ENCODE measurements at regions not wholly inside any gene's neighbourhood (a gene's known extent, or its start where the extent isn't known, plus 50 kb on each side); places are given as distances from the start of the nearest gene placed in this dataset.

DNA sequence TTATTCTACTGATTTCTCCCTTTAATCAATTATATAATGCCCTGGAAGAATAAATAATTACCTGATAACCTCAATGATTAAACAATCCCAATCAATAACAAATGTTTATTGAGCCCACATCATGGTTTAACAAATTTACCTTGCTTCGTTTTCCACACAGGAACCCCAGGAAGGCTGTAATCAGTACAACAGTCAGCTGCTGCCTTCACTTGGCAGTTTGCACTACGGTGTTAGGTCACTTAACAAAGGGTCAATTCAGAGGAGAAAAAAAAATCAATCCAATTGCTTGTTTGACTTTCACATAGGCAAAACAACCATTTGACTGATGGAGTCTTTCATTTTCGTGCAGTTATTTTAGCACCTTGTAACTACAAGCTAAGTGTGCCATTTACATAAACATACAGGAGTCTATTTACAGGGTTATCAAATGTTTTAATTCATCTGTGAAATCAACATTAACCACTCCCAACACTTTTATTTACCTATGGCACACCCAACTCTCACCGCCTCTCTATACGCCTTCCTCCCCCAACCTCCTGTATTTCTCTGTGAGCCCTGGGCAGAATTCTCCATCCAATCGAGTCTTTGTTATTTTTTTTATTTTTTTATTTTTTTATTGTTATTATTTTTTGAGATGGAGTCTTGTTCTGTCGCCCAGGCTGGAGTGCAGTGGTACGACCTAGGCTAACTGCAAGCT lies 140.4 kb upstream of the TAB2 start:
- H4K20me1 ChIP-seq (ENCODE audit: insufficient read depth, low read length) = no peaks in the 10 kb centered on the region
- no TSS peak for BruUV-seq (replicated peaks)
- POLR2A ChIA-PET = interaction anchor here (0.6 kb wide), 1 partner anchor 35 kb away, joined by 3 read pairs; no protein-coding TSS in a partner anchor

DNA sequence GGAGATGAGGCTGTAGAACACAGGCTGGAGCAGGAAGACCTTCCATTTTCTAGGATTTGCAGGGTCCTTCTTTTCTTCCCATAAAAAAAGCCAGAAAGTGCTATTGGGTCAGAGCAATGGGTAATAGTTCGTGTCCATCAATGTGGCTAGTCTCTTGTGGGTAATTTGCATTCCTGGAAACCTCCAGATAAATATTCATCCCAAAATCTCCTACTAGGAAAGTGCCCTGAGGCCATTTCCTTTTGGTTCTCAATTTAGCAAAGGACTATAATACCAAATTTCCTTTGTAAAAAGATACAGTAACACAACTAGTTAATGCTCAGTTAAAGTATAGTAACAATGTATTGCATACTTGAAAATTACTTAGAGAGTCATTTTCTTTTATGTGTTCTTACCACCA lies 138.1 kb upstream of the TAB2 start:
- BruUV-seq (replicated peaks) = no TSS peak
- TF ChIP-seq, protein P1, sequence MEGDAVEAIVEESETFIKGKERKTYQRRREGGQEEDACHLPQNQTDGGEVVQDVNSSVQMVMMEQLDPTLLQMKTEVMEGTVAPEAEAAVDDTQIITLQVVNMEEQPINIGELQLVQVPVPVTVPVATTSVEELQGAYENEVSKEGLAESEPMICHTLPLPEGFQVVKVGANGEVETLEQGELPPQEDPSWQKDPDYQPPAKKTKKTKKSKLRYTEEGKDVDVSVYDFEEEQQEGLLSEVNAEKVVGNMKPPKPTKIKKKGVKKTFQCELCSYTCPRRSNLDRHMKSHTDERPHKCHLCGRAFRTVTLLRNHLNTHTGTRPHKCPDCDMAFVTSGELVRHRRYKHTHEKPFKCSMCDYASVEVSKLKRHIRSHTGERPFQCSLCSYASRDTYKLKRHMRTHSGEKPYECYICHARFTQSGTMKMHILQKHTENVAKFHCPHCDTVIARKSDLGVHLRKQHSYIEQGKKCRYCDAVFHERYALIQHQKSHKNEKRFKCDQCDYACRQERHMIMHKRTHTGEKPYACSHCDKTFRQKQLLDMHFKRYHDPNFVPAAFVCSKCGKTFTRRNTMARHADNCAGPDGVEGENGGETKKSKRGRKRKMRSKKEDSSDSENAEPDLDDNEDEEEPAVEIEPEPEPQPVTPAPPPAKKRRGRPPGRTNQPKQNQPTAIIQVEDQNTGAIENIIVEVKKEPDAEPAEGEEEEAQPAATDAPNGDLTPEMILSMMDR (conservative IDR thresholded peaks at IDR 0.05; ENCODE audit: low read length) = no peak
- no peak for TF ChIP-seq EZH2phosphoT487 (IDR thresholded peaks at IDR 0.05; ENCODE audit: borderline replicate concordance, low read depth, low read length)
- CTCF ChIA-PET (ENCODE audit: unreplicated experiment) = no interaction called here

More for the DNA sequence above, 140.4 kb upstream of the TAB2 start:
- CTCF ChIA-PET (ENCODE audit: unreplicated experiment) = no interaction called here
- Histone ChIP-seq H3K4me1 (ENCODE audit: insufficient read depth, low read length, poor library complexity, severe bottlenecking) (no peaks in the 10 kb centered on the region), H3K4me3 (ENCODE audit: low read depth, low read length, poor library complexity, severe bottlenecking) (no peak overlapping the region), H2AFZ (ENCODE audit: low read length) (no peak overlapping the region), H3K79me2 (ENCODE audit: insufficient read depth, low read depth, low read length) (no peaks in the 10 kb centered on the region), H3K4me2 (ENCODE audit: low read length) (no peak overlapping the region), H3K36me3 (ENCODE audit: insufficient read depth, low read length) (no peaks in the 10 kb centered on the region), H3K27ac (ENCODE audit: low read depth, low read length, poor library complexity, severe bottlenecking) (no peak overlapping the region), H3K9me3 (ENCODE audit: low read length) (no peaks in the 10 kb centered on the region), H3K9me2 (ENCODE audit: insufficient read depth, low read length) (no peaks in the 10 kb centered on the region)
- intact Hi-C loops (cut with micrococcal nuclease; ENCODE audit: unreplicated experiment) = no loop called here
- DNase-seq (ENCODE audit: low spot score) = no peak
- no peak for TF ChIP-seq EZH2phosphoT487 (IDR thresholded peaks at IDR 0.05; ENCODE audit: borderline replicate concordance, low read depth, low read length)
- TF ChIP-seq, protein P1 (conservative IDR thresholded peaks at IDR 0.05; ENCODE audit: low read length) = no peak

DNA sequence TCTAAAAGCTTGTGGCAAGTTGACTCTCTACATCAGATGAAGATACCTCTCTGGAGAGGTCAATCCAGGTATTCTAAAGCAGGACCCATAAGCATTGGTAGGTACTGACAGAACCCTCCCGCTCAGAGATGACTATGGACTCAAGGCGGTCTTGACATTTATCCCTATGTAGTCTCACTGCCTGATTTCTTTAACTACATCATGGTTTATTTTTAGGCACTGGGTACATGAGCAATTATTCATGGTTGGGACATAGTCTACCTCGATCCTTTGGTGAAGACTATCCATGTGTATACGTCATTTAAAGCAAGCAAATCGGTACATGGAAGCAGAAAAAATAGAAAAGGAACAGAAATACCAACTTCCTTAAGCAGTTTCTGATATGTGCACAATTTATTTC lies 136.2 kb upstream of the TAB2 start:
- Histone ChIP-seq H3K79me2 (ENCODE audit: insufficient read depth, low read depth, low read length) (no peaks in the 10 kb centered on the region), H3K4me2 (ENCODE audit: low read length) (no peak overlapping the region), H3K4me1 (ENCODE audit: insufficient read depth, low read length, poor library complexity, severe bottlenecking) (no peaks in the 10 kb centered on the region), H3K9me2 (ENCODE audit: insufficient read depth, low read length) (no peaks in the 10 kb centered on the region), H3K9me3 (ENCODE audit: low read length) (no peaks in the 10 kb centered on the region), H2AFZ (ENCODE audit: low read length) (no peak overlapping the region), H3K36me3 (ENCODE audit: insufficient read depth, low read length) (no peaks in the 10 kb centered on the region), H4K20me1 (ENCODE audit: insufficient read depth, low read length) (no peaks in the 10 kb centered on the region), H3K4me3 (ENCODE audit: low read depth, low read length, poor library complexity, severe bottlenecking) (no peak overlapping the region), H3K27ac (ENCODE audit: low read depth, low read length, poor library complexity, severe bottlenecking) (no peak overlapping the region)
- POLR2A ChIA-PET = interaction anchor here (1.0 to 1.3 kb wide), 2 partner anchors 8 to 700 kb away, joined by 3 to 7 read pairs; no protein-coding TSS in a partner anchor
- TF ChIP-seq, protein P1 (conservative IDR thresholded peaks at IDR 0.05; ENCODE audit: low read length) = no peak
- TF ChIP-seq EZH2phosphoT487 (IDR thresholded peaks at IDR 0.05; ENCODE audit: borderline replicate concordance, low read depth, low read length) = no peak
- no TSS peak for BruUV-seq (replicated peaks)
- CTCF ChIA-PET (ENCODE audit: unreplicated experiment) = no interaction called here
- intact Hi-C loops (cut with micrococcal nuclease; ENCODE audit: unreplicated experiment) = no loop called here
- DNase-seq (ENCODE audit: low spot score) = no peak

More for the DNA sequence above, 138.1 kb upstream of the TAB2 start:
- no peaks in the 10 kb centered on the region for H3K9me2 ChIP-seq (ENCODE audit: insufficient read depth, low read length)
- no peak overlapping the region for H3K4me2 ChIP-seq (ENCODE audit: low read length)
- intact Hi-C loops (cut with micrococcal nuclease; ENCODE audit: unreplicated experiment) = no loop called here
- no peak overlapping the region for H2AFZ ChIP-seq (ENCODE audit: low read length)
- POLR2A ChIA-PET = interaction anchor here (1.0 kb wide), 1 partner anchor 16 kb away, joined by 3 read pairs; no protein-coding TSS in a partner anchor
- H4K20me1 ChIP-seq (ENCODE audit: insufficient read depth, low read length) = no peaks in the 10 kb centered on the region
- H3K27ac ChIP-seq (ENCODE audit: low read depth, low read length, poor library complexity, severe bottlenecking) = no peak overlapping the region
- no peaks in the 10 kb centered on the region for H3K9me3 ChIP-seq (ENCODE audit: low read length)
- no peaks in the 10 kb centered on the region for H3K36me3 ChIP-seq (ENCODE audit: insufficient read depth, low read length)
- H3K4me3 ChIP-seq (ENCODE audit: low read depth, low read length, poor library complexity, severe bottlenecking) = no peak overlapping the region
- no peak for DNase-seq (ENCODE audit: low spot score)
- no peaks in the 10 kb centered on the region for H3K4me1 ChIP-seq (ENCODE audit: insufficient read depth, low read length, poor library complexity, severe bottlenecking)
- H3K79me2 ChIP-seq (ENCODE audit: insufficient read depth, low read depth, low read length) = no peaks in the 10 kb centered on the region

Measured in OCI-LY7 (cell line).